Progenitor cell of endocrine pancreas (in vitro differentiated cells): ENCODE measurements at regions not wholly inside any gene's neighbourhood (a gene's known extent, or its start where the extent isn't known, plus 50 kb on each side); places are given as distances from the start of the nearest gene placed in this dataset.

Experiments used
- DNase-seq: peaks from one replicate; pipeline ENCODE4 v3.0.0; 2021; ENCODE audit warnings: low spot score; ENCODE audit not compliant: unreplicated experiment
- H3K27ac Mint-ChIP-seq: 2 replicates; pipeline ENCODE4 v1.8.0; 2021; ENCODE audit warnings: mild to moderate bottlenecking, moderate library complexity, mixed read lengths
- H3K27me3 Mint-ChIP-seq: 2 replicates; pipeline ENCODE4 v1.8.0; 2021; ENCODE audit warnings: mixed read lengths
- H3K36me3 Mint-ChIP-seq: 2 replicates; pipeline ENCODE4 v1.8.0; 2022; ENCODE audit warnings: mixed read lengths; ENCODE audit not compliant: insufficient read depth
- H3K4me1 Mint-ChIP-seq: 2 replicates; pipeline ENCODE4 v1.8.0; 2021; ENCODE audit warnings: low read depth, mixed read lengths
- H3K4me3 Mint-ChIP-seq: 2 replicates; pipeline ENCODE4 v1.8.0; 2021; ENCODE audit warnings: low read depth, mild to moderate bottlenecking, moderate library complexity, mixed read lengths
- H3K9me3 Mint-ChIP-seq: 2 replicates; pipeline ENCODE4 v1.8.0; 2021; ENCODE audit warnings: low read depth, mixed read lengths
- TF ChIP-seq, protein P1 (sequence below): fragments of 200-600 bp; sonication (generic); IDR thresholded peaks from one replicate; pipeline ENCODE4 v1.5.0; 2021; ENCODE audit warnings: antibody characterized with exemption, mild to moderate bottlenecking; ENCODE audit not compliant: unreplicated experiment

DNA sequence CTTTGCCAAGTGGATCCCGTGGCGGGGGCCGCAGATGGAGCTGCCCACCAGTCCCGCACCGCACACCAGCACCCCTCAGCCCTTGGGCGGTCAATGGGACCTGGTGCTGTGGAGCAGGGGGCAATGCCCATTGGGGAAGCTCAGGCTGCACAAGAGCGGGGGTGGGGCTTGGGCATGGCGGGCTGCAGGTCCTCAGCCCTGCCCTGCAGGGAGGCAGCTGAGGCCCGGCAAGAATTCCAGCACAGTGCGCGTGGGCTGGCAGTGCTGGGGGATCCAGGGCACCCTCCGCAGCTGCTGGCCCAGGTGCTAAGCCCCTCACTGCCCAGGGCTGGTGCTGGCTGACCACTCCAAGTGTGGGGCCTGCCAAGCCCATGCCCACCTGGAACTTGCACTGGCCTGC lies 136.2 kb upstream of the ANKRD30A start:
- no peak for DNase-seq
- H3K27me3 Mint-ChIP-seq, result no peaks in the 10 kb centered on the region
- H3K9me3 Mint-ChIP-seq, result peaks cover 48% of the 10 kb centered on the region
- no peak overlapping the region for H3K4me3 Mint-ChIP-seq
- TF ChIP-seq, protein P1, sequence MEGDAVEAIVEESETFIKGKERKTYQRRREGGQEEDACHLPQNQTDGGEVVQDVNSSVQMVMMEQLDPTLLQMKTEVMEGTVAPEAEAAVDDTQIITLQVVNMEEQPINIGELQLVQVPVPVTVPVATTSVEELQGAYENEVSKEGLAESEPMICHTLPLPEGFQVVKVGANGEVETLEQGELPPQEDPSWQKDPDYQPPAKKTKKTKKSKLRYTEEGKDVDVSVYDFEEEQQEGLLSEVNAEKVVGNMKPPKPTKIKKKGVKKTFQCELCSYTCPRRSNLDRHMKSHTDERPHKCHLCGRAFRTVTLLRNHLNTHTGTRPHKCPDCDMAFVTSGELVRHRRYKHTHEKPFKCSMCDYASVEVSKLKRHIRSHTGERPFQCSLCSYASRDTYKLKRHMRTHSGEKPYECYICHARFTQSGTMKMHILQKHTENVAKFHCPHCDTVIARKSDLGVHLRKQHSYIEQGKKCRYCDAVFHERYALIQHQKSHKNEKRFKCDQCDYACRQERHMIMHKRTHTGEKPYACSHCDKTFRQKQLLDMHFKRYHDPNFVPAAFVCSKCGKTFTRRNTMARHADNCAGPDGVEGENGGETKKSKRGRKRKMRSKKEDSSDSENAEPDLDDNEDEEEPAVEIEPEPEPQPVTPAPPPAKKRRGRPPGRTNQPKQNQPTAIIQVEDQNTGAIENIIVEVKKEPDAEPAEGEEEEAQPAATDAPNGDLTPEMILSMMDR, result no peak
- no peaks in the 10 kb centered on the region for H3K4me1 Mint-ChIP-seq
- H3K27ac Mint-ChIP-seq, result no peak overlapping the region
- H3K36me3 Mint-ChIP-seq, result peaks cover 2% of the 10 kb centered on the region

DNA sequence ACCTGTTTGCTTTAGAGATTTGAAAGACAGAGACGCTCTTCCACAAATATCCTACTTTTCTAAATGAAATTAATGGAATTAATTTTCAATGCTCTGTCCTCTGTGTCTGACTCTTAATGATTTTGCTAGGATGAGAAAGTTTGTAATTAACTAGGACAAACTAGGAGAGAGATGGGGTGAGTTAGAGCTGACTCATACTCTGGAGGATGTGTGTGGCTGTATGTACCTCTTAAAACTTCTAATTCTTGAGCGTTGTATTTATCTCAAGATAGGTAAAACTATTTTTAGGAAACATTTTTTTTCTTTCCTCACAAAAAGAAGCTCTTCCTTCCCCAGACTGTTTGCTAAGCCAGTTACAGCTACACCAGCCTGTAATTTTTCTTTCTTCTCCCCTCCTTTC lies 178.8 kb upstream of the ANKRD30A start:
- Mint-ChIP-seq H3K27me3 (no peaks in the 10 kb centered on the region), H3K9me3 (peaks cover 53% of the 10 kb centered on the region), H3K36me3 (peaks cover 2% of the 10 kb centered on the region), H3K4me3 (no peak overlapping the region), H3K27ac (no peak overlapping the region), H3K4me1 (no peaks in the 10 kb centered on the region)
- DNase-seq, result no peak
- TF ChIP-seq, protein P1, result no peak

DNA sequence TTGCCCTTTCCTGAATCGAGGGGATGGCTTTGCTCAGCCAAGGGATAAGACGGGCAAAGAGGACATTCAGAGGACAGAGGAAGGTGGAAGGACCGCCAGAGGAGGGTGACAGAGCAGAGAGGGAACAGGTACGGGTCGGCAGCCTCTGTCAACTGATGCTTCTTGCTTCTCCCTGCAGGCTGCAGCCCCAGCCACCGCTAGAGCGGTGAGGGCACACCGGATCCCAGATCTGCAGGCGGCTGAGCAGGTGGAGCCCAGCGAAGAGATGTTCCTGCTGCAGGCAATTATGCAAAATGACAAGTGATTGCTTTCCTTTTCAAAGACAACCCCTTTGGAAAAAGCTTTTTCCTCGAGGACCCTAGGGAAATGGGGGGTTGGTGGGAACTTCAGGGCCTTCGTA lies 181.9 kb upstream of the ANKRD30A start:
- H3K4me3 Mint-ChIP-seq, result no peak overlapping the region
- TF ChIP-seq, protein P1, result no peak
- peaks cover 2% of the 10 kb centered on the region for H3K36me3 Mint-ChIP-seq
- peaks cover 46% of the 10 kb centered on the region for H3K9me3 Mint-ChIP-seq
- no peaks in the 10 kb centered on the region for H3K27me3 Mint-ChIP-seq
- H3K27ac Mint-ChIP-seq, result no peak overlapping the region
- no peak for DNase-seq
- no peaks in the 10 kb centered on the region for H3K4me1 Mint-ChIP-seq

DNA sequence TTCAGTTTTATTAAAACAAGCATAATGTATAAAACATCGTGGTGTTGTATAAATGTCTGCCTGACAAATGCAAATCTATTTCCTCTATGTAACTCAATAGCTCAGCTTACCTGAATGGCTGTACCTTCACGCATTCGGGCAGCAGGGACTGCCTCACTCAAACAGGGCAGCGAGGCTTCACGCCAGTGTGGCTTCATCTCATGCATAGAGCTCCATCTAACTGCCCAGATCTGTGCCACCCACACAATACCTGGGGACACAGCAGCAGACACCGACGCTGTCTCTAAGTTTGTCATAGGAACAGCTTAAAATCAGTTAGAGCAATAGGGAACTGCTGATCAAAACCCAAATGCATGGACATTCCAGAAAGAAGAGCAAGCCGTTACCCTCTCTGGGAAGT lies 182.8 kb upstream of the ANKRD30A start:
- Mint-ChIP-seq H3K27ac (no peak overlapping the region), H3K27me3 (no peaks in the 10 kb centered on the region), H3K4me3 (no peak overlapping the region), H3K36me3 (peaks cover 2% of the 10 kb centered on the region), H3K9me3 (peaks cover 37% of the 10 kb centered on the region), H3K4me1 (no peaks in the 10 kb centered on the region)
- DNase-seq, result no peak
- TF ChIP-seq, protein P1, result no peak

DNA sequence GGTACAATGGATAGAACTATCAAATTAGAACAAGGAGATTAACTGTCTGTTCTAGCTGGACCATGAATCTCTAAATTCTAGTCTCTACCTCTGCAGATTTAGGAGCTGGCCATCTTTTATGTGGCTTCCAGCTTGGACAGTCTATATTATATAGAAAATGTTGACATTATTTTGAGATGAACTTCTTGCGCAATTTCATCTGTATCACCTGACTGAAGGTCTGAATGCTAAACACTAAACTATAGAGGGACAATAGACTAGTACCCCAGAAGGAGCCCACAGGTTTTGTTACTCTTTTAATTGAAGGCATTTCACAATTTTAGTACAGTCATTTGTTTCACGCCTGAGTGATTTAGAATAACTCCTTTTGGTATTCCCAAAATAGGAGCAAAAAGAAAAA lies 222.4 kb upstream of the ANKRD30A start:
- no peak for DNase-seq
- H3K27ac Mint-ChIP-seq, result no peak overlapping the region
- peaks cover 39% of the 10 kb centered on the region for H3K9me3 Mint-ChIP-seq
- H3K27me3 Mint-ChIP-seq, result no peaks in the 10 kb centered on the region
- H3K4me1 Mint-ChIP-seq, result no peaks in the 10 kb centered on the region
- H3K4me3 Mint-ChIP-seq, result no peak overlapping the region
- TF ChIP-seq, protein P1, result no peak
- peaks cover 1% of the 10 kb centered on the region for H3K36me3 Mint-ChIP-seq
